ENCODE measurements at regions not wholly inside any gene's neighbourhood (a gene's known extent, or its start where the extent isn't known, plus 50 kb on each side); places are given as distances from the start of the nearest gene placed in this dataset.
"Not testable (repeated sequence)": the region's sequence is repeated elsewhere in the genome, so short reads cannot be mapped to it uniquely, and the experiment has no call there.

DNA sequence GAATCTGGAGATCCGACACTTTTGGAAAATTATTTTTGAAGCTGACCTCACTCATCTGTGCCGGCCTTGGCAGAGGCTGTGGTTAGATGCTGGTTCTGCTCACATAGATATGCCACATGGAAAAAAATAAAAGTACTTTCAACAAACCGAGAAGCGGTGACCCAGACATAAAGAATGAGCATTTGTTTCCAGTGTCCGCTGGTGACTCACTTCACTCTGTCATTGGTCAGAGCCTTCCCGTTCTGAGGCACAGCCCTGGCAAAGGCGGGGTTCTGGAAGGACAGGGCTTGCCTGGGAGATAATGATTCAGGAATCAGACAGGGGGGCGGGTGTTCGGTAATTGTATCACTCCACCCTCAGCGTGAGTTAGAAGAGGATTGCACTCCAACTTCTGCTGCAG lies 172.4 kb upstream of the MXRA5 start:
- no peaks in the 10 kb centered on the region for H3K79me2 ChIP-seq (ENCODE audit: control insufficient read depth, insufficient read depth, low read length)
- TF ChIP-seq CTCF (conservative IDR thresholded peaks at IDR 0.05 in 1 of 2, IDR thresholded peaks at IDR 0.05 in 1 of 2; ENCODE audit: low read depth in 1 of 2, low read length in 2 of 2): no peak
- TF ChIP-seq EZH2 (IDR thresholded peaks at IDR 0.05; ENCODE audit: low read length, missing control alignments): no peak
- H3K4me2 ChIP-seq (ENCODE audit: extremely low read depth, insufficient read depth, low read length): no peak overlapping the region
- H3K27me3 ChIP-seq (ENCODE audit: control insufficient read depth, insufficient read depth, low read length): no peaks in the 10 kb centered on the region
- H4K20me1 ChIP-seq (ENCODE audit: control insufficient read depth, extremely low read depth, insufficient read depth, low read length): no peaks in the 10 kb centered on the region
- peak; percentile 44 to 96 for DNase-seq (ENCODE audit: low read depth in 2 of 2)
- no peak overlapping the region for H3K4me3 ChIP-seq (replicated peaks in 1 of 4; ENCODE audit: control extremely low read depth in 1 of 4, insufficient read depth in 1 of 4, low read depth in 3 of 4, low read length in 4 of 4)
- peaks cover 4% of the 10 kb centered on the region for H3K4me1 ChIP-seq (ENCODE audit: control insufficient read depth, extremely low read depth, insufficient read depth, low read length)
- no peak overlapping the region for H3K9ac ChIP-seq (ENCODE audit: insufficient read depth, low read length)
- no peaks in the 10 kb centered on the region for H3K36me3 ChIP-seq (ENCODE audit: control insufficient read depth, insufficient read depth, low read length)
- no peak overlapping the region for H2AFZ ChIP-seq (ENCODE audit: low read length)
- no peaks in the 10 kb centered on the region for H3K9me3 ChIP-seq (ENCODE audit: control insufficient read depth, insufficient read depth, low read depth, low read length)
- H3K27ac ChIP-seq (ENCODE audit: insufficient read depth, low read length): peak overlapping the region; percentile 62

DNA sequence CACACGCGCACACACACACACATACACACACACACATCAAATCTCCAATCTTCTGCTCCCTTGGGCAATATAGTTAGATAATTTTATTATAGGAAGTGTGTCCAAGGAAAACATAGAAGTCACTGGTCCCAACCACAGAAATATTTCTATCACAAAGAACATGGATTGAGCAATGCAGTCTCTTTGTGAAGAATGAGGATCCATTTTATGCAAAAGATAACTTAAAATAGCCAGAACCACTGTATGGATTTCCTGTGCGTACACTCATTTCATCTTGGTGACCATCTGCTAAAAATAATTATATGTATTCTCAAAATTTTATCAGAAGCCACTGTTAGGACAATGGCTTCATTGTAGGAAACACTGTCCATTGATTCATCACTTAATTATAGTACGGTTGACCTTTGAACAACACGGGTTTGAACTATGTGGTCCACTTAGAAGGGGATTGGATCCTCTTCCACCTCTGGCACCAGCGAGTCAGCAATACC lies 169.6 kb upstream of the MXRA5 start:
- no peak overlapping the region for H3K9ac ChIP-seq (ENCODE audit: insufficient read depth, low read length)

GRCh38 chrX:3514996-3515395 lies 168.5 kb upstream of the MXRA5 start:
- Histone ChIP-seq H3K9me3 (ENCODE audit: control insufficient read depth, insufficient read depth, low read depth, low read length) (no peaks in the 10 kb centered on the region), H3K9ac (ENCODE audit: insufficient read depth, low read length) (no peak overlapping the region), H2AFZ (ENCODE audit: low read length) (no peak overlapping the region), H3K4me3 (replicated peaks in 1 of 4; ENCODE audit: control extremely low read depth in 1 of 4, insufficient read depth in 1 of 4, low read depth in 3 of 4, low read length in 4 of 4) (no peak overlapping the region), H4K20me1 (ENCODE audit: control insufficient read depth, extremely low read depth, insufficient read depth, low read length) (no peaks in the 10 kb centered on the region), H3K79me2 (ENCODE audit: control insufficient read depth, insufficient read depth, low read length) (no peaks in the 10 kb centered on the region), H3K36me3 (ENCODE audit: control insufficient read depth, insufficient read depth, low read length) (no peaks in the 10 kb centered on the region), H3K4me1 (ENCODE audit: control insufficient read depth, extremely low read depth, insufficient read depth, low read length) (no peaks in the 10 kb centered on the region), H3K27me3 (ENCODE audit: control insufficient read depth, insufficient read depth, low read length) (no peaks in the 10 kb centered on the region), H3K4me2 (ENCODE audit: extremely low read depth, insufficient read depth, low read length) (peak overlapping the region; percentile 13), H3K27ac (ENCODE audit: insufficient read depth, low read length) (no peak overlapping the region)
- DNase-seq (ENCODE audit: low read depth in 2 of 2): peak in 1 of 2 donors; percentile 56
- TF ChIP-seq CTCF (conservative IDR thresholded peaks at IDR 0.05 in 1 of 2, IDR thresholded peaks at IDR 0.05 in 1 of 2; ENCODE audit: low read depth in 1 of 2, low read length in 2 of 2) (no peak), EZH2 (IDR thresholded peaks at IDR 0.05; ENCODE audit: low read length, missing control alignments) (no peak)

More for the DNA sequence above, 169.6 kb upstream of the MXRA5 start:
- H3K27ac ChIP-seq (ENCODE audit: insufficient read depth, low read length): no peak overlapping the region
- no peaks in the 10 kb centered on the region for H3K9me3 ChIP-seq (ENCODE audit: control insufficient read depth, insufficient read depth, low read depth, low read length)
- H2AFZ ChIP-seq (ENCODE audit: low read length): no peak overlapping the region
- peak; percentile 12 to 82 for DNase-seq (ENCODE audit: low read depth in 2 of 2)
- no peak for TF ChIP-seq CTCF (conservative IDR thresholded peaks at IDR 0.05 in 1 of 2, IDR thresholded peaks at IDR 0.05 in 1 of 2; ENCODE audit: low read depth in 1 of 2, low read length in 2 of 2)
- TF ChIP-seq EZH2 (IDR thresholded peaks at IDR 0.05; ENCODE audit: low read length, missing control alignments): no peak
- no peaks in the 10 kb centered on the region for H3K4me1 ChIP-seq (ENCODE audit: control insufficient read depth, extremely low read depth, insufficient read depth, low read length)
- no peaks in the 10 kb centered on the region for H3K27me3 ChIP-seq (ENCODE audit: control insufficient read depth, insufficient read depth, low read length)
- no peak overlapping the region for H3K4me3 ChIP-seq (replicated peaks in 1 of 4; ENCODE audit: control extremely low read depth in 1 of 4, insufficient read depth in 1 of 4, low read depth in 3 of 4, low read length in 4 of 4)
- no peaks in the 10 kb centered on the region for H3K79me2 ChIP-seq (ENCODE audit: control insufficient read depth, insufficient read depth, low read length)
- H4K20me1 ChIP-seq (ENCODE audit: control insufficient read depth, extremely low read depth, insufficient read depth, low read length): no peaks in the 10 kb centered on the region
- H3K36me3 ChIP-seq (ENCODE audit: control insufficient read depth, insufficient read depth, low read length): no peaks in the 10 kb centered on the region
- no peak overlapping the region for H3K4me2 ChIP-seq (ENCODE audit: extremely low read depth, insufficient read depth, low read length)

DNA sequence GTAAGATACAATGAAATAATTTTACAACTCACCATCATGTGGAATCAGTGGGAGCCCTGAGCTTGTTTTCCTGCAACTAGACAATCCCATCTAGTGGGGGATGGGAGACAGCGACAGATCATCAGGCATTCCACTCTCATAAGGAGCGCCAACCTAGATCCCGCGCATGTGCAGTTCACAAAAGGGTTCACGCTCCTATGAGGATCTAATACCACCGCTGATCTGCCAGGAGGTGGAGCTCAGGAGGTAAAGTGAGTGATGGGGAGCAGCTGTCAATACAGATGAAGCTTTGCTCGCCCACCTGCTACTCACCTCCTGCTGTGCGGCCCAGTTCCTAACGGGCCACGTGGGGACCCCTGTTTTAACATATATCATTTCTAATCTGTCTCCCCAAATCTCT lies 165.7 kb upstream of the MXRA5 start:
- not testable (repeated sequence) for H3K27ac ChIP-seq (ENCODE audit: insufficient read depth, low read length); H3K79me2 ChIP-seq (ENCODE audit: control insufficient read depth, insufficient read depth, low read length)

More for the DNA sequence above, 165.7 kb upstream of the MXRA5 start:
- not testable (repeated sequence) for DNase-seq (ENCODE audit: low read depth in 2 of 2); H3K4me2 ChIP-seq (ENCODE audit: extremely low read depth, insufficient read depth, low read length); H4K20me1 ChIP-seq (ENCODE audit: control insufficient read depth, extremely low read depth, insufficient read depth, low read length); H3K9ac ChIP-seq (ENCODE audit: insufficient read depth, low read length); H3K4me3 ChIP-seq (replicated peaks in 1 of 4; ENCODE audit: control extremely low read depth in 1 of 4, insufficient read depth in 1 of 4, low read depth in 3 of 4, low read length in 4 of 4); H3K4me1 ChIP-seq (ENCODE audit: control insufficient read depth, extremely low read depth, insufficient read depth, low read length); H3K9me3 ChIP-seq (ENCODE audit: control insufficient read depth, insufficient read depth, low read depth, low read length); H3K36me3 ChIP-seq (ENCODE audit: control insufficient read depth, insufficient read depth, low read length); H3K27me3 ChIP-seq (ENCODE audit: control insufficient read depth, insufficient read depth, low read length); H2AFZ ChIP-seq (ENCODE audit: low read length)

Measured in fibroblast of lung (primary cell).